SU-DHL-6 (cell line): ENCODE measurements at regions not wholly inside any gene's neighbourhood (a gene's known extent, or its start where the extent isn't known, plus 50 kb on each side); places are given as distances from the start of the nearest gene placed in this dataset.
"Not testable (repeated sequence)": the region's sequence is repeated elsewhere in the genome, so short reads cannot be mapped to it uniquely, and the experiment has no call there.

ENCODE experiments used
- H2AFZ ChIP-seq: fragments of 200-600 bp; sonication (generic); 2 replicates; pipeline ENCODE4 v1.6.1; 2014; ENCODE audit warnings: low read depth, mild to moderate bottlenecking, moderate library complexity, mixed read lengths, antibody characterized with exemption, low read length; ENCODE audit not compliant: severe bottlenecking
- H3F3A ChIP-seq: fragments of 200-600 bp; shearing (Covaris generic); 2 replicates; pipeline ENCODE4 v1.6.0; 2016; ENCODE audit warnings: antibody characterized with exemption, mild to moderate bottlenecking; ENCODE audit not compliant: insufficient read depth
- H3K27ac ChIP-seq: fragments of 200-600 bp; sonication (generic); 2 replicates; pipeline ENCODE4 v1.5.1; 2016; ENCODE audit warnings: low read depth, mild to moderate bottlenecking, low read length, moderate library complexity, mixed read lengths
- H3K27me3 ChIP-seq: fragments of 200-600 bp; sonication (generic), shearing (Covaris generic); 2 replicates; pipeline ENCODE4 v1.6.0; 2014; ENCODE audit warnings: mild to moderate bottlenecking, low read length
- H3K36me3 ChIP-seq: fragments of 200-600 bp; sonication (generic); 2 replicates; pipeline ENCODE4 v1.6.1; 2014; ENCODE audit warnings: mild to moderate bottlenecking, low read length, mixed read lengths
- H3K4me2 ChIP-seq: fragments of 300-600, 200-600 bp; shearing (Covaris generic), sonication (generic); 2 replicates; pipeline ENCODE4 v1.6.0; 2014; ENCODE audit warnings: low read length, low read depth, mild to moderate bottlenecking; ENCODE audit not compliant: poor library complexity, severe bottlenecking
- H3K4me3 ChIP-seq: fragments of 200-600 bp; sonication (generic); 2 replicates; pipeline ENCODE4 v1.5.1; 2014; ENCODE audit warnings: antibody characterized with exemption, low read length, mild to moderate bottlenecking, mixed read lengths; ENCODE audit not compliant: insufficient read depth, poor library complexity, severe bottlenecking
- H3K79me2 ChIP-seq: fragments of 200-600 bp; sonication (generic); 2 replicates; pipeline ENCODE4 v1.6.1; 2014; ENCODE audit warnings: mild to moderate bottlenecking, low read length, moderate library complexity; ENCODE audit not compliant: insufficient read depth
- H3K9ac ChIP-seq: fragments of 200-600 bp; sonication (generic); 2 replicates; pipeline ENCODE4 v1.7.0; 2014; ENCODE audit warnings: mild to moderate bottlenecking, low read length
- H3K9me2 ChIP-seq: fragments of 200-600 bp; sonication (generic); replicated peaks from 2 replicates; pipeline ENCODE4 v1.6.1; 2014; ENCODE audit warnings: low read length; ENCODE audit not compliant: insufficient read depth
- H3K9me3 ChIP-seq: fragments of 200-600 bp; sonication (generic); 2 replicates; pipeline ENCODE4 v1.6.1; 2014; ENCODE audit warnings: low read length, mixed read lengths; ENCODE audit not compliant: insufficient read depth
- H4K20me1 ChIP-seq: fragments of 200-600 bp; sonication (generic); 2 replicates; pipeline ENCODE4 v1.6.1; 2014; ENCODE audit warnings: low read depth, mild to moderate bottlenecking, antibody characterized with exemption, low read length, moderate library complexity, mixed read lengths
- CTCF ChIP-seq: fragments of 200-600 bp; sonication (generic); IDR thresholded peaks from one replicate; pipeline ENCODE4 v1.5.1; 2017; ENCODE audit warnings: antibody characterized with exemption, mild to moderate bottlenecking, low read length, moderate library complexity; ENCODE audit not compliant: insufficient read depth, poor library complexity, severe bottlenecking
- EZH2phosphoT487 ChIP-seq: fragments of 200-600 bp; sonication (generic), shearing (Covaris generic); conservative IDR thresholded peaks from 2 replicates; pipeline ENCODE4 v1.6.1; 2018; ENCODE audit warnings: mild to moderate bottlenecking, antibody characterized with exemption, low read length, moderate library complexity, mixed read lengths

GRCh38 chr2:75375646-75376582 is 176.6 kb upstream of the TACR1 start:
- Histone ChIP-seq H3K4me3 (no peak overlapping the region), H3F3A (no peaks in the 10 kb centered on the region), H2AFZ (no peak overlapping the region), H3K27ac (no peak overlapping the region), H4K20me1 (no peaks in the 10 kb centered on the region), H3K27me3 (no peaks in the 10 kb centered on the region), H3K9me3 (no peaks in the 10 kb centered on the region), H3K9ac (no peak overlapping the region), H3K36me3 (no peaks in the 10 kb centered on the region), H3K9me2 (no peaks in the 10 kb centered on the region), H3K4me2 (no peak overlapping the region), H3K79me2 (no peaks in the 10 kb centered on the region)
- TF ChIP-seq CTCF (no peak), EZH2phosphoT487 (no peak)

- not testable (repeated sequence) for H3K79me2 ChIP-seq, H3K4me3 ChIP-seq, H3K36me3 ChIP-seq, H3K9ac ChIP-seq, H3K27ac ChIP-seq, H2AFZ ChIP-seq, H4K20me1 ChIP-seq, H3K27me3 ChIP-seq, H3K9me2 ChIP-seq, H3F3A ChIP-seq, H3K9me3 ChIP-seq, H3K4me2 ChIP-seq
Observed at GRCh38 chr2:75374414-75374957, 175.2 kb upstream of the TACR1 start.

GRCh38 chr2:75367401-75367800 is 168.1 kb upstream of the TACR1 start:
- no peaks in the 10 kb centered on the region for H4K20me1 ChIP-seq
- H2AFZ ChIP-seq, result no peak overlapping the region

More at GRCh38 chr2:75367401-75367800, 168.1 kb upstream of the TACR1 start:
- Histone ChIP-seq H3K9me2 (no peaks in the 10 kb centered on the region), H3K79me2 (no peaks in the 10 kb centered on the region), H3K36me3 (no peaks in the 10 kb centered on the region), H3F3A (no peaks in the 10 kb centered on the region), H3K4me2 (no peak overlapping the region), H3K4me3 (no peak overlapping the region), H3K27me3 (no peaks in the 10 kb centered on the region), H3K9ac (no peak overlapping the region), H3K9me3 (no peaks in the 10 kb centered on the region), H3K27ac (no peak overlapping the region)
- TF ChIP-seq EZH2phosphoT487 (no peak), CTCF (no peak)
